CD4-positive, alpha-beta T cell treated with Interleukin-10 for 1 hour (primary cell): ENCODE measurements at regions not wholly inside any gene's neighbourhood (a gene's known extent, or its start where the extent isn't known, plus 50 kb on each side); places are given as distances from the start of the nearest gene placed in this dataset.

Experiments
- DNase-seq: peaks from one replicate; pipeline ENCODE4 v3.0.0-alpha.2; 2020

- no peak for DNase-seq
These were observed 68.2 kb upstream of the C1orf87 start for GRCh38 chr1:60141743-60142142.

GRCh38 chr1:60141276-60141675, 67.7 kb upstream of the C1orf87 start:
- no peak for DNase-seq

- no peak for DNase-seq
These were observed 63.8 kb upstream of the C1orf87 start for GRCh38 chr1:60137406-60137805.

- no peak for DNase-seq
These were observed 62.8 kb upstream of the C1orf87 start for GRCh38 chr1:60136395-60136794.

GRCh38 chr1:60134716-60135115, 61.1 kb upstream of the C1orf87 start:
- DNase-seq: no peak

- DNase-seq: no peak
These were observed 60.3 kb upstream of the C1orf87 start for GRCh38 chr1:60133848-60134247.

GRCh38 chr1:60133000-60133673, 59.6 kb upstream of the C1orf87 start:
- no peak for DNase-seq

- DNase-seq: no peak
These were observed 58.5 kb upstream of the C1orf87 start for GRCh38 chr1:60132108-60132507.

- DNase-seq: no peak
These were observed 57.1 kb upstream of the C1orf87 start for GRCh38 chr1:60130703-60131102.

GRCh38 chr1:60129911-60130310, 56.3 kb upstream of the C1orf87 start:
- DNase-seq: no peak

GRCh38 chr1:60126723-60127122, 53.2 kb upstream of the C1orf87 start:
- no peak for DNase-seq
